ENCODE measurements at regions not wholly inside any gene's neighbourhood (a gene's known extent, or its start where the extent isn't known, plus 50 kb on each side); places are given as distances from the start of the nearest gene placed in this dataset.
"Not testable (repeated sequence)": the region's sequence is repeated elsewhere in the genome, so short reads cannot be mapped to it uniquely, and the experiment has no call there.

DNA sequence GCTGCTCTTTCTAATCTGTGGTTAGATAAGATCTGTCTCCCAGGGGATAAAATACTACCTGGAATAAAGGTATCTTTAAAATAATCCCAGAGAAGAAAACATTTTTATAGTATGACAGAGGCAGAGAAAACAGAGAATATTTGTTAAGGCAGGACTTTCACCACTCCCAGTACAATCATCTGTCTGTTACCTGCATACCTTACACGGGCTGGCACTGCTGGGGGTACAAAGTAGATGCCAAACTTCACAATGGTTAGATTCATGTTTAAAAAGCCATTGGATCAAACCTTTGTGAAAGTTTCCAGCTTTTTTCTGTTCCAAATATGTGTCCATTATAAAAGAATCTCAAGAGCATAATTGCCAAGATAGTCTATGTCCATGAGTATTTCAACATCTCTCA is 273.6 kb upstream of the BTG1 start:
- Mint-ChIP-seq H3K4me3 (no peak overlapping the region), H3K9me3 (peaks cover 0 to 2% of the 10 kb centered on the region in 2 donors), H3K4me1 (peaks cover 32 to 59% of the 10 kb centered on the region in 2 donors)

DNA sequence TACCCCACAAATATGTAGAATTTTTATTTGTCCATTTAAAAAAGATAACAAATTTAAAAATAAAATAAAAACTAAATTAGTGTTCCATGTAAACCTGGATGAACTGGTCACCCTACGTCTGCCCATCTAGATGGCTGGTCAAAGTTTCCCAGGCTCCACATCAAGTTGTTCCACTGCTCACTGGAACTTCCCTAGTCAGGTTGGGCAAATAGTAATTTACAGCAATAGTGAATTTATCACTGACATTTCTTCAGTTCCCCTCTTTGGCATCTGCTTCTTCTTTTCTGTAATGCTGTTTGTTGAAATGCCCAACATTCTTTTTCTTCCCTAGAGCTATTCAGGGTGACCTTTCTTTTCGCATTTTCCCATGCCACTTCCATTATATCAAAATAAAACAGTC is 272.7 kb upstream of the BTG1 start:
- Mint-ChIP-seq H3K4me1 (peaks cover 27 to 53% of the 10 kb centered on the region in 2 donors), H3K27me3 (no peaks in the 10 kb centered on the region), H3K4me3 (no peak overlapping the region), H3K36me3 (peaks cover 0 to 6% of the 10 kb centered on the region in 2 donors), H3K9me3 (peaks cover 0 to 2% of the 10 kb centered on the region in 2 donors), H3K27ac (no peak overlapping the region)
- ATAC-seq (replicated peaks) (no peak), DNase-seq (no peak)

More for the DNA sequence above, 273.6 kb upstream of the BTG1 start:
- DNase-seq (no peak), ATAC-seq (replicated peaks) (no peak)
- Mint-ChIP-seq H3K27me3 (no peaks in the 10 kb centered on the region), H3K36me3 (peaks cover 0 to 6% of the 10 kb centered on the region in 2 donors), H3K27ac (no peak overlapping the region)

DNA sequence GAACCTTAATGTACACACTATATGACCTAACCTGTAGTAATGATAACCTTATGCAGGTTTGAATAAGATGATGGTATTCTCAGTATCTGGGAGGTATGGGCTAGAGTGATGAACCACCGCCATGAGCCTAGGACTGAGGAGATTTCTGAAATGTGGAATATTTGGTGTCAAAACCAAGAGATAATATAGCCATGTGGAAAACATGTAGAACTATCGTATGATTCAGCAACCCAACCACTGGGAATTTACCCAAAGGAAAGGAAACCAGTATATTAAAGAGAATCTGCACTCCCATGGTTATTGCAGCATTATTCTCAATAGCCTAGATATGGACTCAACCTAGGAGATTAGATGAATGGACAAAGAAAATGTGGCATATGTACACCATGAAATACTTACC is 271.7 kb upstream of the BTG1 start:
- no peak overlapping the region for H3K27ac Mint-ChIP-seq
- peaks cover 27 to 52% of the 10 kb centered on the region in 2 donors for H3K4me1 Mint-ChIP-seq

DNA sequence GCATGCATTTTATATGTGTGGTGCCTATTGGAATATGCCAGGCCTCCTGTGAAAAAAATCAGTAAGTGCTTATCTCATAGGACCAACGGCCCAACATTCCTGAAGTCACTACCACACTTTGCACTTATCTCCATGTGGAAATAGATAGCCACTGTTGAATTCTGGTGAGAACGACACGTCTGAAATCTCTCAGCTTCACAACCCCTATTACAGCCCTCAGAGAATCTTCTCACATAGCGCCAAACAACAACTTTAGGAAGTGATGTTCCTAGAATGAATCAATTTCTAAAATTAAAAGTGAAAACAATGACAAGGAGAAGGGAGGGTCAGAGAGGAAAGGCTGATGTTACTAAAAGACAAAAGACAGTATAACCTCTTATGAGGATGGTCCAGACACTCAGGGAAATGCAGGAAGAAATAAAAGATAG is 270.8 kb upstream of the BTG1 start:
- H3K4me3 Mint-ChIP-seq = no peak overlapping the region
- no peak for DNase-seq
- H3K4me1 Mint-ChIP-seq = peaks cover 29 to 48% of the 10 kb centered on the region in 2 donors
- peaks cover 0 to 6% of the 10 kb centered on the region in 2 donors for H3K36me3 Mint-ChIP-seq
- no peak for ATAC-seq (replicated peaks)
- no peaks in the 10 kb centered on the region for H3K27me3 Mint-ChIP-seq
- peak overlapping the region; percentile 83 for H3K27ac Mint-ChIP-seq
- peaks cover 0 to 2% of the 10 kb centered on the region in 2 donors for H3K9me3 Mint-ChIP-seq

More for the DNA sequence above, 271.7 kb upstream of the BTG1 start:
- no peak for DNase-seq
- Mint-ChIP-seq H3K36me3 (peaks cover 0 to 6% of the 10 kb centered on the region in 2 donors), H3K9me3 (peaks cover 0 to 2% of the 10 kb centered on the region in 2 donors), H3K27me3 (no peaks in the 10 kb centered on the region), H3K4me3 (no peak overlapping the region)
- ATAC-seq (replicated peaks) = no peak

DNA sequence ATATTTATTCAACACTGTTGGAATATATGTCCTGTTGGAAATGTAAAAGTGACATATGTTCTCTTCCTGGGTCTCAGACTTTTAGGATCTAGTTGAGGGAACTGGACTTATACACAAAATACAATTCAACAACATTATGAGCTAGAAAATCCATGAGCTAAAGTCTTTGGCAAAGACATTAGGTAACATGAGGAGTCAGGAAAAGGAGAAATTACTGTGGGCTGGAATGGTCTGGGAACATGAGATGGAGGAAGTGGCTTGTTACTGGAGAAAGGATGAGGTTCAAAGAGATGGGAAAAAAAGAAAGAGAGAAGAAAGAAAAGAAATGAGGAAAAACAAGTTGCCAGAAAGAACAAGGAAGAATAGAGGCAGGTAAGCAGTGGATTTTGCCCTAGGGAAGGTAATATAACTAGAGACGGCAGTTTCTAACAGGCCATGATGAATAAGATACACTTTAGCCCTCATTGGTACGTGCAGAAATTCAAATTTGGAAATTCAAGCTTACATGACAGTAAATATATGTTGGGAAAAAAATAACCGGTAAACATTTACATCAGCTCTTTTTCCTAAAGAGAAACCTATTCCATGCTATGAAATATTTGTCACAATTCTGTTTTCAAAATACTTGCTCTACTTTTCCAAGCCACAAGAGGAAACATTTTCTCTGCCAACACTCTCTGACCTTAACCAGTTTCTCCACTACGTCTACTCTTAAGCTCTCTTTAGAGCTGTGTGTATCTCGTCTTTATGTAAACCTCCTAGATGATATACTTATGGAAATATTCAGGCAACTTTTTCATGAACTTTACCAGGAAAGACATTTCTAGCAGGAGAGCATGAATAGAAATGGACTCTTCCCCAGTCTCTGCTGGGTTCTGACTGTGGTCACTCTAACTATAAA is 268.8 kb upstream of the BTG1 start:
- peaks cover 25 to 39% of the 10 kb centered on the region in 2 donors for H3K4me1 Mint-ChIP-seq
- DNase-seq (no peak), ATAC-seq (replicated peaks) (no peak)
- H3K9me3 Mint-ChIP-seq = peaks cover 0 to 3% of the 10 kb centered on the region in 2 donors
- H3K27ac Mint-ChIP-seq = no peak overlapping the region
- H3K4me3 Mint-ChIP-seq = no peak overlapping the region
- H3K27me3 Mint-ChIP-seq = no peaks in the 10 kb centered on the region
- peaks cover 0 to 3% of the 10 kb centered on the region in 2 donors for H3K36me3 Mint-ChIP-seq

DNA sequence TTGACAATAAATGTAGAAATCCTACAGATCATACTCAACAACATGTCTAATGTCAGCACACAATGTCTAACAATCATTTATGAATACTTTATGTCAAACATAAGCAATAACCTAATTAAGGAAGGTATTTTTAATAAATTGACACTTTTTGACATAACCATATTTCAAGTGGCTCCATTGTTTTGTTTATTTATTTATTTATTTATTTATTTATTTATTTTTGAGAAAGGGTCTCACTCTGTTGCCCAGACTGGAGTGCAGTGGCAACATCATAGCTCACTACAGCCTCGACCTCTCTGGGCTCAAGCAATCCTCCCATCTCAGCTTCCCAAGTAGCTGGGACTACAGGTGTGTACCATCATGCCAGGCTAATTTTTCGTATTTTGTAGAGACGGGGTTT is 267.6 kb upstream of the BTG1 start:
- no peak overlapping the region for H3K4me3 Mint-ChIP-seq
- peaks cover 0 to 3% of the 10 kb centered on the region in 2 donors for H3K36me3 Mint-ChIP-seq
- ATAC-seq (replicated peaks) (no peak), DNase-seq (no peak)
- H3K4me1 Mint-ChIP-seq = peaks cover 25 to 42% of the 10 kb centered on the region in 2 donors
- no peaks in the 10 kb centered on the region for H3K27me3 Mint-ChIP-seq
- H3K9me3 Mint-ChIP-seq = peaks cover 2 to 4% of the 10 kb centered on the region in 2 donors
- H3K27ac Mint-ChIP-seq = no peak overlapping the region

DNA sequence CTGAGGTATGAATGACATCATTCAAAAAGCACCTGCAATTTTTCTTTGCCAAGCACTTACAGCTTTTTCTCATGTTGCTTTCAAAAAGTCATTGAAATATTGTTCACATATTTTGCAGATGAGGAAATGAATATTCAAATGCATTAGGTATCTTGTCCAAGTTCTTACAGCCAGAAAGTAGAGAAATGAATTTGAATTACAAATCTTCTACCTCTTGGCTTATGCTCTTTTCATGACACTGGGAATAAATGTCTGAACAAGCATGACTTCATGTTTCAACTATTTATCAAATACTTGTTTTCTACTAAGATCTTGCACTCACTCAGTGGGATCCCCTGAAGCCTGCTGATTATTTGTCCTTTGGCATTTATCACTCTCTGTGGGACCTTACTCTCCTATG is 267.2 kb upstream of the BTG1 start:
- DNase-seq (no peak), ATAC-seq (replicated peaks) (no peak)
- peaks cover 28 to 45% of the 10 kb centered on the region in 2 donors for H3K4me1 Mint-ChIP-seq
- H3K36me3 Mint-ChIP-seq = peaks cover 0 to 3% of the 10 kb centered on the region in 2 donors
- H3K27ac Mint-ChIP-seq = no peak overlapping the region
- H3K27me3 Mint-ChIP-seq = no peaks in the 10 kb centered on the region
- H3K4me3 Mint-ChIP-seq = no peak overlapping the region
- peaks cover 2 to 4% of the 10 kb centered on the region in 2 donors for H3K9me3 Mint-ChIP-seq

DNA sequence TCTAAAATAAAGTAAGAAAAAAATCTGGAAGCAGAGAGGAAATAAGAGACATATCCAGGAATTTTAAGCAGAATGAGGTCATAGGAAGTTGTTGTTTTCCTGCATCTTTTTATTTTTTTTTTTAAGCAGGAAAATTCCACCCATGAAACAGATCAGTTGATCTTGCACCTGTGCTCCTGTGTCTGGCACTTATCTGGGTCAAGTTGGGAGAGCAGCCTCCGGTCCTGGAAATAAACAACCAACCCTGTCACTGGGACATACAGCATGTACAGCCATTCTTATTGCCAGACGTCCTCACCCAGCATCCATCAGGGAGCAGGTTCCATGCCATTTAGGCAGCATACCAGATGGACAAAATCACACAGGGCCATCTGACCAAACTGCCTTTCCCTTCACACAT is 266.0 kb upstream of the BTG1 start:
- DNase-seq (no peak), ATAC-seq (replicated peaks) (no peak)
- peaks cover 2 to 4% of the 10 kb centered on the region in 2 donors for H3K9me3 Mint-ChIP-seq
- peaks cover 27 to 48% of the 10 kb centered on the region in 2 donors for H3K4me1 Mint-ChIP-seq
- H3K27ac Mint-ChIP-seq = peak overlapping the region; percentile 33
- H3K4me3 Mint-ChIP-seq = no peak overlapping the region
- peaks cover 0 to 3% of the 10 kb centered on the region in 2 donors for H3K36me3 Mint-ChIP-seq
- no peaks in the 10 kb centered on the region for H3K27me3 Mint-ChIP-seq

DNA sequence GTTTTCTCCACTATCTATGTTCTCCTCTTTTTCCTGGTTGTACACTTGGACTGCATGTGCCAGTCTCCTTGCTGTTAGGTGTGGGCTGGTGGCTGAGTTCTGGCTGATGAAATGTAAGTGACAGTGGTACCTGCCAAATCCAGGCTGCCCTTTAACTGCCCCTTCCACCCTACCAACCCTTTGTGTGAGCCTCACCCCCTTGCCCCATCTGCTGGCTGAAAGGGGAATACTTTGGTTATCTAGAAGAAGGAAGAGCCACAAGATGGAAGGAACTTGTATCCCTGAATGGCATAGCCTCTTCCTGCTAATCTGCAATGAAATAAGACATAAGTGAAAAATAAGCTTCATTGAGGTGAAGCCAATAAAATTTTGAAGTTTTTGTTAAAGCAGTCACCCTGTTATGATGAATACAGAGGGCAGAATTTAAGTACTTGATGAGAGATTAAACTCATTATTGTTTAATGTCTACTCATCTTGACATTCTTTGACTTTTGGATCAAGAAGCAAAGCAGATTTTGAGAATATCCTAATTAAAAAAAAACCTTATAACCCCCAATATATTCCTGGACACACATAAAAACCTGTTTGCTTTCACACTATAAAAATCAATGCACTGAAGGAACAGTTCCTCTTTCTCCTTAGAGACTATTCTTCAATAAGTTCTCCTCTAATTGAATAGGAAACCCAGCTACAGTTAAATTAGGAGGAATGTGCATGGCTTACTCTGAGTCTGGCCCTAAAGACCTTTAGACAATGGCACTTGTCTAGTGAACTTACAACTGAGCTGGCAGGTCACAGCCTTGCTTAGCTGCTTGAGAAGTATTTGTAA is 262.6 kb upstream of the BTG1 start:
- DNase-seq (no peak), ATAC-seq (replicated peaks) (peak; percentile 38 to 44)
- Mint-ChIP-seq H3K36me3 (peaks cover 5 to 6% of the 10 kb centered on the region in 2 donors), H3K4me1 (peaks cover 35 to 66% of the 10 kb centered on the region in 2 donors), H3K9me3 (peaks cover 2 to 8% of the 10 kb centered on the region in 2 donors), H3K27ac (peak overlapping the region; percentile 91), H3K27me3 (no peaks in the 10 kb centered on the region), H3K4me3 (peak overlapping the region in 1 of 2 donors; percentile 0)

DNA sequence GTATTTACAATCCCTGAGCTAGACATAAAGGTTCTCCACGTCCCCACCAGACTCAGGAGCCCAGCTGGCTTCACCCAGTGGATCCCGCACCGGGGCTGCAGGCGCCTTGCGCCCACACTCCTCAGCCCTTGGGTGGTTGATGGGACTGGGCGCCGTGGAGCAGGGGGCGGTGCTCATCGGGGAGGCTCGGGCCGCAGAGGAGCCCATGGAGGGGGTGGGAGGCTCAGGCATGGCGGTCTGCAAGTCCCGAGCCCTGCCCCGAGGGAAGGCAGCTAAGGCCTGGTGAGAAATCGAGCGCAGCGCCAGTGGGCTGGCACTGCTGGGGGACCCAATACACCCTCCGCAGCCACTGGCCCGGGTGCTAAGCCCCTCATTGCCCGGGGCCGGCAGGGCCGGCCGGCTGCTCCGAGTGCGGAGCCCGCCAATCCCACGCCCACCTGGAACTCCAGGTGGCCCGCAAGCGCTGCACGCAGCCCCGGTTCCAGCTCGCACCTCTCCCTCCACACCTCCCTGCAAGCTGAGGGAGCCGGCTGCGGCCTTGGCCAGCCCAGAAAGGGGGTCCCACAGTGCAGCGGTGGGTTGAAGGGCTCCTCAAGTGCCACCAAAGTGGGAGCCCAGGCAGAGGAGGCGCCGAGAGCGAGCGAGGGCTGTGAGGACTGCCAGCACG is 260.9 kb upstream of the BTG1 start:
- H3K27ac Mint-ChIP-seq = peak overlapping the region; percentile 97
- H3K4me1 Mint-ChIP-seq = peaks cover 46 to 84% of the 10 kb centered on the region in 2 donors
- H3K27me3 Mint-ChIP-seq; H3K9me3 Mint-ChIP-seq; ATAC-seq (replicated peaks); H3K4me3 Mint-ChIP-seq; DNase-seq; H3K36me3 Mint-ChIP-seq: not testable (repeated sequence)

DNA sequence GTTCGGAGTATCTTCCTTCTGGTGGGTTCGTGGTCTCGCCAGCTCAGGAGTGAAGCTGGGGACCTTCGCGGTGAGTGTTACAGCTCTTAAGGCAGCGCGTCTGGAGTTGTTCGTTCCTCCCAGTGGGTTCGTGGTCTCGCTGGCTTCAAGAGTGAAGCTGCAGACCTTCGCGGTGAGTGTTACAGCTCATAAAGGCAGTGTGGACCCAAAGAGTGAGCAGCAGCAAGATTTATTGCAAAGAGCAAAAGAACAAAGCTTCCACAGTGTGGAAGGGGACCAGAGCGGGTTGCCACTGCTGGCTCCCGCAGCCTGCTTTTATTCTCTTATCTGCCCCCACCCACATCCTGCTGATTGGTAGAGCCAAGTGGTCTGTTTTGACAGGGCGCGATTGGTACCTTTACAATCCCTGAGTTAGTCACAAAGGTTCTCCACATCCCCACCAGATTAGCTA is 260.2 kb upstream of the BTG1 start:
- Mint-ChIP-seq H3K4me1 (peaks cover 53 to 91% of the 10 kb centered on the region in 2 donors), H3K27ac (peak overlapping the region; percentile 97), H3K4me3 (peak overlapping the region; percentile 78 to 84)
- DNase-seq; H3K27me3 Mint-ChIP-seq; H3K9me3 Mint-ChIP-seq; ATAC-seq (replicated peaks); H3K36me3 Mint-ChIP-seq: not testable (repeated sequence)

DNA sequence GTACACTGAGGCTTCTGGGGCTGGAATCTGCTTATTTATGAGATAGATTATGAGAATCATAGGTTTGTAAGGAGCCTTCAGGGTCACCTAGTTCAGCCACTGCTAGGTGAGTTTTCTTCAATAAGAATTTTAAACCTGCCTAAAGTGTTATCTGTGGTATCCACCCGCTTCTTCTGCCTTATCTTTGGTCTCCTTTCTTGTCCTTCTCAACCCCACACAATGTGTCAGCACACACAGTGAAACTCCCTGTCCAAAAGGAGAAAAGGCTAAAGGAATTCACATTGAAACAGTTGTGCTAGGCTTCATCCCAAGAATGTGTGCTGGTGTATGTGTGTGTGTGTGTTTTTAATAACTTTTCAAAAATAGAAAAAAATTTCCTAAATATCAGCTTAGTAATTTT is 259.3 kb upstream of the BTG1 start:
- Mint-ChIP-seq H3K9me3 (peaks cover 2 to 5% of the 10 kb centered on the region in 2 donors), H3K36me3 (peaks cover 2 to 6% of the 10 kb centered on the region in 2 donors), H3K4me3 (peak overlapping the region in 1 of 2 donors; percentile 32), H3K27ac (peak overlapping the region; percentile 98), H3K4me1 (peaks cover 54 to 94% of the 10 kb centered on the region in 2 donors), H3K27me3 (no peaks in the 10 kb centered on the region)
- DNase-seq (no peak), ATAC-seq (replicated peaks) (no peak)

DNA sequence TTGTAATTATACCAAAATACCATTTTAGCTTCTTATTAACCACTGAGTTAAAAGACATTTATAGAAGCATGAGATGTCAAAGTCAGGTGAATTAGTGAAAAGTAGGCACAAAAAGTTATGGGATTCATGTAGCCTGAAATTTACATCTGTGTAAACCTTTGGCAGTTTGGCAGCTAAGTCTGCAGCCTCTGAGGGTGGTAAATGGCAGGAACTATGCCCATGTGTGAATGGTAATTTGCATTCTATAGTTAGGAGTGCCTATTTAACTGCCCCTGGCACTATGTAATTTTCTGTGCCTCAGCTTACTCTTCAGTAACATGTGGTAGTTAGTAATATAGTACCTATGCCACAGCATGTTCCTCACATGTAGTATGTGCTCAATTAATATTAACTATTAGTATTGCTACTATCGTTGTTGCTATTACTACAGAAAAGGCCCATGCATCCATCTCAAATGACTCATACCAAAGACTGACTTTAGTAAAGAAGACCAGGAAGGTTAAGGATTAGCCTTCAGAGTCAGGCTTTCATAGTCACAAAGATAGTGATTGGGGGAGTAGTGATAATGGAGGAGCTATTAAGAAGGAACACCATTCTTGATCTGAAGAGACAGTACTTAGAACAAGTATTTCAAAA is 258.7 kb upstream of the BTG1 start:
- DNase-seq (no peak), ATAC-seq (replicated peaks) (peak; percentile 28 to 34)
- Mint-ChIP-seq H3K27me3 (no peaks in the 10 kb centered on the region), H3K4me3 (peak overlapping the region in 1 of 2 donors; percentile 32), H3K9me3 (peaks cover 2 to 5% of the 10 kb centered on the region in 2 donors), H3K36me3 (peaks cover 2 to 6% of the 10 kb centered on the region in 2 donors), H3K4me1 (peaks cover 56 to 94% of the 10 kb centered on the region in 2 donors), H3K27ac (peak overlapping the region; percentile 98)
